Pancreas (tissue), 10 donors: ENCODE measurements at regions not wholly inside any gene's neighbourhood (a gene's known extent, or its start where the extent isn't known, plus 50 kb on each side); places are given as distances from the start of the nearest gene placed in this dataset.

ENCODE experiments used
- ATAC-seq, 4 donors: fragments of 200-7000 bp; cut with Tn5 transposase; one replicate each; pipeline versions ENCODE4 v1.8.0 to v1.9.1; 2020; ENCODE audit warnings: mild to moderate bottlenecking in 4 of 4, moderate library complexity in 4 of 4
- DNase-seq, 6 donors: peaks; one replicate each; pipeline ENCODE4 v3.0.0-alpha.2; 2020
- FAIRE-seq: peaks from 2 replicates; lab custom pipeline; 2012; peaks lifted over from hg19 to GRCh38; lab: Jason Lieb, UNC
- H3K27ac ChIP-seq, 4 donors: fragments of 200-600 bp; sonication (generic); 1 replicate in 3 of 4; 2 replicates in 1 of 4; pipeline versions ENCODE4 v1.5.0 to v1.8.0; 2020
- H3K27me3 ChIP-seq, 4 donors: fragments of 200-600 bp; one replicate each; pipeline ENCODE4 v1.8.0; 2021
- H3K36me3 ChIP-seq, 3 donors: fragments of 200-600 bp; sonication (generic) in 1 of 3; one replicate each; pipeline versions ENCODE4 v1.5.0 to v1.8.0; 2020 to 2021
- H3K4me1 ChIP-seq, 3 donors: fragments of 200-600 bp; one replicate each; pipeline ENCODE4 v1.8.0; 2021
- H3K4me3 ChIP-seq, 4 donors: fragments of 200-600 bp; sonication (generic) in 2 of 4; one replicate each; pipeline versions ENCODE4 v1.5.0 to v1.8.0; 2020 to 2021
- H3K9me3 ChIP-seq, 4 donors: fragments of 200-600 bp; one replicate each; pipeline ENCODE4 v1.8.0; 2021
- WGBS, 2 donors: extraction: QIAGEN DNeasy Blood & Tissue Kit; methylation state at CpG; one replicate each; pipeline ENCODE4 v1.1.7; 2013; 5-methylcytosine and 5-hydroxymethylcytosine counted together
- intact Hi-C, 3 donors: fragments of 100-400 bp; cut with DNase I; formaldehyde crosslinking; loops; one replicate each; pipeline versions ENCODE4 v1.11.1 to v1.14.2; 2022
- TF ChIP-seq, protein P1 (sequence below), 4 donors: fragments of 200-600 bp; sonication (generic) in 3 of 4; IDR thresholded peaks; one replicate each; pipeline versions ENCODE4 v1.5.0 to v1.8.0; 2021; ENCODE audit warnings: antibody characterized with exemption in 4 of 4
- donor health status: healthy with polysubstance abuse.
- donor health status: DM: no; HTN: no; CAD: no; lungs with moderate emphysema.
- donor health status: DM: no; HTN: no; CAD: no.
- donor health status: control.
- donor health status: control.
- donor health status: Bipolar disorder and iron deficiency.
- donor health status: DM: yes; HTN: yes; CAD: no.
- donor health status: DM: no; HTN: no; CAD: no.
- donor health status: DM: no; HTN: no; CAD: no.
- donor health status: DM: yes; HTN: yes; CAD: no.

DNA sequence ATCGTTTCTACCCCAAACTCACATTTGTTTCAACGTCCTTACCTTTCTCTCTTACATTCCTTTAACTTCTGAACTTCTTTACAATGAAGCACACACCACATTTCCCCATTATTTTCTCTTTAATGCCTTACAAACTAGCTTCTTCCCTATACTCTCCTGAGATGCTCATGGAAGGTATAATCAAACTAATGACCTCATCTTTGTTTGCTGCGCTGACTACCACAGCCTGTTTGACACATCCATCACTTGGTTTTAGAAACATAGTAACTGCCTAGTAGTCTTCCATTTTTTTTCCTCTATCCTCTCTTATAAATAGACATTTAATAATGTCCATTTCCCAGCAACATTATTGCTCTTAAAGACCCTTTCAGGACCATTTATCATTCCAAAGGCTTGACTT is 230.5 kb upstream of the LRTM1 start:
- no peak for FAIRE-seq
- no peak overlapping the region for H3K4me3 ChIP-seq
- WGBS, 2 donors: 45 to 46% methylated on average over 3 of the region's 3 CpGs
- no peaks in the 10 kb centered on the region for H3K36me3 ChIP-seq
- no peaks in the 10 kb centered on the region for H3K27me3 ChIP-seq
- DNase-seq: no peak
- H3K27ac ChIP-seq: no peak overlapping the region
- no peak for ATAC-seq
- no peaks in the 10 kb centered on the region for H3K9me3 ChIP-seq
- TF ChIP-seq, protein P1, sequence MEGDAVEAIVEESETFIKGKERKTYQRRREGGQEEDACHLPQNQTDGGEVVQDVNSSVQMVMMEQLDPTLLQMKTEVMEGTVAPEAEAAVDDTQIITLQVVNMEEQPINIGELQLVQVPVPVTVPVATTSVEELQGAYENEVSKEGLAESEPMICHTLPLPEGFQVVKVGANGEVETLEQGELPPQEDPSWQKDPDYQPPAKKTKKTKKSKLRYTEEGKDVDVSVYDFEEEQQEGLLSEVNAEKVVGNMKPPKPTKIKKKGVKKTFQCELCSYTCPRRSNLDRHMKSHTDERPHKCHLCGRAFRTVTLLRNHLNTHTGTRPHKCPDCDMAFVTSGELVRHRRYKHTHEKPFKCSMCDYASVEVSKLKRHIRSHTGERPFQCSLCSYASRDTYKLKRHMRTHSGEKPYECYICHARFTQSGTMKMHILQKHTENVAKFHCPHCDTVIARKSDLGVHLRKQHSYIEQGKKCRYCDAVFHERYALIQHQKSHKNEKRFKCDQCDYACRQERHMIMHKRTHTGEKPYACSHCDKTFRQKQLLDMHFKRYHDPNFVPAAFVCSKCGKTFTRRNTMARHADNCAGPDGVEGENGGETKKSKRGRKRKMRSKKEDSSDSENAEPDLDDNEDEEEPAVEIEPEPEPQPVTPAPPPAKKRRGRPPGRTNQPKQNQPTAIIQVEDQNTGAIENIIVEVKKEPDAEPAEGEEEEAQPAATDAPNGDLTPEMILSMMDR (IDR thresholded peaks at IDR 0.05): no peak
- intact Hi-C loops: no loop called here
- no peaks in the 10 kb centered on the region for H3K4me1 ChIP-seq

DNA sequence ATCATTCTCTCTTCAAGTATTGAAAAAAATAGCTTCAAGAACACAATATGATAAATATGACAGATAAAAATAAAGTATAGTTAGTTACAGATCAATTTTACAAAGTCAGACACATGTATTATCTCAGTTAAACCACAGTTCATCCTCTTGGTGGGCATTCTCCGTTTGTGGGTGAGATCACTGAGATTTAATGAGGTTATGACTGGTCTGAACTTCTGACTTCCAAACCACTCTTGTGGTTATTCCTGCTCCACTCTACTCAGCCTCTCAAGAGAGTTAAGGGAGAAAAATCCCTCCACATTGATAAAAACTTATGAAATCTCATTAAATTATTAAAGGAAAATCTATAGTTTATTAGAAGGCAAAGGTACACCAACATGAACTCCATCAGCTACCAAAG is 229.9 kb upstream of the LRTM1 start:
- ATAC-seq: no peak
- no peaks in the 10 kb centered on the region for H3K36me3 ChIP-seq
- DNase-seq: no peak
- TF ChIP-seq, protein P1 (IDR thresholded peaks at IDR 0.05): no peak
- H3K27me3 ChIP-seq: no peaks in the 10 kb centered on the region
- 44 to 47% methylated on average over 1 of the region's 1 CpG for WGBS, 2 donors
- H3K27ac ChIP-seq: no peak overlapping the region
- H3K4me1 ChIP-seq: no peaks in the 10 kb centered on the region
- no peak for FAIRE-seq
- intact Hi-C loops: no loop called here
- no peaks in the 10 kb centered on the region for H3K9me3 ChIP-seq
- H3K4me3 ChIP-seq: no peak overlapping the region

DNA sequence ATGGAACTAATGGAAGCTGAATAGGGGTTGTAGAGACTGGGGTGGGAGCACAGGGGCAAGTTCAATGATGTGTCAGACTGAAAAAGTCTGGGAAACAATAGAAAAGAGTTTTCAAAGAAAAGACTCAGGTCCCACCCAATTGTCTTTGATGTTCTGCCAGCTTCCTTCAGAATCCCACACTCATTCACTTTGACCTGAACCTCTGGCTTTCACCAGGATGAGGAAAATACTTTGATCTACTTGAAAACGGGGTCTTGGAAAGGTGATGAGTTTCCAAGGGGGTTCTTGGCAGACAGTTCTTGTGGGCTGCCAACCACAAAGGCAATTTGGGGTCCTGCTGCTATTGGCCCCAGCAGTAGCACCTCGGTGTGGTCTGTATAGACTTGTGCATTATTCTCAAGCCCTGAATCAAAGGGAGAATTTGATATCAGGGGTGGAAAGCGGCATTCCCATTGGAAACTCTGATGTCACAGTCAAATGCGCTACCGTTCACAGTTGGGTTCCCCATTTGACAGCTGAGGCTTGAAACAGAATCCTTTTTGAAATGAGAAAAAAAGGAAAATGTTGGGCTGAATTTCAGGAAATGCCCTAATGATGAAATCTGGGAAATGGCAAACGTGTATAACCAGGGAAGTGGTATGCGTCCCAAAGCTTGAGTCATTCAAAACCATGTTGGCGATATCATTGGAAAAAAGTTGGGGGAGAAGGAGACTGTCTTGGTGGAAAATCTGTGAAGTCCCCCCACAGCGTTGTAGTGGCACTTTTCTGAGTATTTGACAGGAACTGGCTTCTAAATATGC is 229.2 kb upstream of the LRTM1 start:
- ATAC-seq (no peak), FAIRE-seq (no peak), DNase-seq (no peak)
- 65 to 67% methylated on average over 9 of the region's 9 CpGs for WGBS, 2 donors
- TF ChIP-seq, protein P1 (IDR thresholded peaks at IDR 0.05): no peak
- Histone ChIP-seq H3K4me3 (no peak overlapping the region), H3K9me3 (no peaks in the 10 kb centered on the region), H3K27ac (no peak overlapping the region), H3K36me3 (no peaks in the 10 kb centered on the region), H3K27me3 (no peaks in the 10 kb centered on the region), H3K4me1 (no peaks in the 10 kb centered on the region)
- intact Hi-C loops: no loop called here

DNA sequence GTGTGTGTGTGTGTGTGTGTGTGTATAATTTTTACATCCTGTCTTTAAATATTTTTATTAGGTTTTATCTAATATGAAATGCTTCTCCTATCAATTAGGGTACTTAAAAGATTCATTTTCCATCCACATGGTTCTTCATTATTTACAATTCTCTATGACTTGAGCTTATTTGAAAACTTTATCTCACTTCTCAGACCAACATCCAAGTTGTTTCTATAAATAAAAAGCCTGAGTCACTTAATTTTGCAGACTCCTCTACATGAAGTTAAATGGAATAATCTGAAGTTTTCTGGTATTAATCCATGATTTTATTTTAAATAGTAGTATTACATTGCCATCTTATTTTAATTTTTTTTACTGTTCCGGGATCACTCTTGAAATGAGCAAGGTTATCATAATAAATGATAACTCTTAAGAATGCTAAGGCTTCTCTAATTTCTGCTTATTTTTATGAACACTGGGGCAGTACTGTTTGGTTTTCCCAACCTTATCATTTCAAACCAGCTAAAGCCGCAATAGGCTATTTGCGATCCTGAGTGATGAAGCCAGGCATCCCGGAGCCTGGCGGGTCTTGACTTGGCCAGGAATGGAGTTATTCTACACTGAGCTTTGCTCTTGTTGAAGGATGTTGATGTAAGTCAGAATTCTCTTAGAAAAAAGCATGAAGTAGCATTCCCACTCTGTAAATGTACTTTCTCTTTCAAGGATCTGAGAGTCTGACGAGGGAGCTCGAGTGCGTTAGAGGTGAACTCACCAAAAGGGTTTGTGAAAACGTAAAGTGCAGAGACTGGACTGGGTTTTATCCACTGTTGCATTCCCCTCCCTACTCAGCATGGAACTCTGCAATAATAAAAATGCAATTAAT is 220.2 kb upstream of the LRTM1 start:
- 61 to 65% methylated on average over 9 of the region's 9 CpGs for WGBS, 2 donors
- Histone ChIP-seq H3K4me1 (no peaks in the 10 kb centered on the region), H3K27me3 (no peaks in the 10 kb centered on the region), H3K4me3 (no peak overlapping the region), H3K27ac (no peak overlapping the region), H3K9me3 (no peaks in the 10 kb centered on the region), H3K36me3 (no peaks in the 10 kb centered on the region)
- ATAC-seq (no peak), DNase-seq (no peak), FAIRE-seq (no peak)
- intact Hi-C loops: no loop called here
- TF ChIP-seq, protein P1 (IDR thresholded peaks at IDR 0.05): no peak
